ENCODE measurements at regions not wholly inside any gene's neighbourhood (a gene's known extent, or its start where the extent isn't known, plus 50 kb on each side); places are given as distances from the start of the nearest gene placed in this dataset.
A peak's percentile ranks its signal among the peaks of the same experiment; 100 is the strongest.

DNA sequence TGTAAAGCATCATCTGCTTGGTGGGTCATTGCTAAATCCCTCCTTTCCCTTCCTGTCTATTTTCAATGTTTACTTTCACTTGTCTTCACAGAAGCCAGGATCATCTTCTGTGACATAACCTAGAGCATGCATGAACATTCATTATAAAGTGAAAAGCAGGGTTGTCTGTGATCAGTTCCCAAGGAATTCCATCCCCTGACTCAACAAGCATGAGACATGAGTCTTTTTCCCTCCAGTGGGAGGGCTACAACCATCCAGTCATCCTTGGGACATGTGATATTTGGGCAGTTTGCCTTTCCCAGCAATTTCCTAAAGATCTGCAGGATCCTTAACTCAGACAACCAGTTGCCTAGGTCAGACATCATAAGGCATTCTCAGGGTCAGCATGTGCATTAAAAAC is 166.3 kb upstream of the TMEM196 start:
- peak; percentile 39 for DNase-seq (ENCODE audit: low read depth)
- no peak overlapping the region for H3K4me3 ChIP-seq (ENCODE audit: low read depth, low read length)
- TF ChIP-seq, protein P1, sequence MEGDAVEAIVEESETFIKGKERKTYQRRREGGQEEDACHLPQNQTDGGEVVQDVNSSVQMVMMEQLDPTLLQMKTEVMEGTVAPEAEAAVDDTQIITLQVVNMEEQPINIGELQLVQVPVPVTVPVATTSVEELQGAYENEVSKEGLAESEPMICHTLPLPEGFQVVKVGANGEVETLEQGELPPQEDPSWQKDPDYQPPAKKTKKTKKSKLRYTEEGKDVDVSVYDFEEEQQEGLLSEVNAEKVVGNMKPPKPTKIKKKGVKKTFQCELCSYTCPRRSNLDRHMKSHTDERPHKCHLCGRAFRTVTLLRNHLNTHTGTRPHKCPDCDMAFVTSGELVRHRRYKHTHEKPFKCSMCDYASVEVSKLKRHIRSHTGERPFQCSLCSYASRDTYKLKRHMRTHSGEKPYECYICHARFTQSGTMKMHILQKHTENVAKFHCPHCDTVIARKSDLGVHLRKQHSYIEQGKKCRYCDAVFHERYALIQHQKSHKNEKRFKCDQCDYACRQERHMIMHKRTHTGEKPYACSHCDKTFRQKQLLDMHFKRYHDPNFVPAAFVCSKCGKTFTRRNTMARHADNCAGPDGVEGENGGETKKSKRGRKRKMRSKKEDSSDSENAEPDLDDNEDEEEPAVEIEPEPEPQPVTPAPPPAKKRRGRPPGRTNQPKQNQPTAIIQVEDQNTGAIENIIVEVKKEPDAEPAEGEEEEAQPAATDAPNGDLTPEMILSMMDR (IDR thresholded peaks at IDR 0.05; ENCODE audit: insufficient read depth, low read depth, low read length) = no peak

DNA sequence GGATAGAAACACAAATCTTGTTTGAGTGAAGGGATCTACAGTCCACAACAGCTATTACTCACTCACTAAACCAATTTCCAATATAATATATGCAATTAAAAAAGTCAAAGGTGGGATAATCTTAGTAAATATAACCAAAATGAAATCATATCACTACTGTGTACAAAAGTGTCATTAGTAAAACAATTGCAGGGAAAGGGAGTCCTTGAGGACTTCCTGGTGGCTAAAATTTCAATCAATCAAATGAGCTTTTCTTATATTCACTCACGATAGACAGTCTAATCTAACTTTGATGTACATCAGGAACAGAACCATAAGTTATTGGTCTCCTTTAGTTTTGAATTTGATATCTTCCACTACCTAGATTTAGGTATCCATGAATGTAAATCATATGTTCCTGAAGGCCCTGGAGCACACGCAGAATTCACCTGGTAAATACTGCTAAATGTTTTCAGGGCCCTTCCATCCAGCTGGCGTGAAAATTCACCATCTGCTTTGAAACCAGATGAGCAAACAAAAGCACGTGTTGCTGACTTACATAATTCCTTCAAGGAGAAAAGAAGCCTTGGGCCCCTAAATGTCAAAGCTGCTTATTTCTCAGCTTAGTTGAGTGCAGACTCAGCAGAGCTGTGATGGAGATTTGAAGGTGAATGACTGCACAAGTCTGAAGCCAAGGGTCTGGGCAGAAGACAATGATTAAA is 159.3 kb upstream of the TMEM196 start:
- no peak for DNase-seq (ENCODE audit: low read depth)
- TF ChIP-seq, protein P1 (IDR thresholded peaks at IDR 0.05; ENCODE audit: insufficient read depth, low read depth, low read length) = no peak
- H3K4me3 ChIP-seq (ENCODE audit: low read depth, low read length) = no peak overlapping the region

DNA sequence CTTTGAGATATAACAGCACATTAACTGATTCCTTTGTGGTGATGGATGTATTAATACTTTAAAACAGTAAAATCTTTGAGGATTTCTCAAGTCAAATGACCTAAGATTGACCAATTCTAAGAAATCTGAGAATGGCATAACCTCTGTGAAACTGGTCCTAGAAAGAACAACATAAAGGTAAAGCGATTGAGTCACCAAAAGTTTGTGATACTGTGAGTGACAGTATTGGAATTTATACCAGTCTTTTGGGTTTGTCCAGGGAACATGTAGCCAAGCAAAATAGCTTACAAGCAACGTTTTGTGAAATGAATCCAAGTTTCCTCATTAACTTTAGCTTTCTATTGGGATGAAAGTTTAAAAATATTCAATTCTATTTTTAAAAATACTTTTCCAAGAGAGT is 157.4 kb upstream of the TMEM196 start:
- TF ChIP-seq, protein P1 (IDR thresholded peaks at IDR 0.05; ENCODE audit: insufficient read depth, low read depth, low read length) = no peak
- DNase-seq (ENCODE audit: low read depth) = no peak
- no peak overlapping the region for H3K4me3 ChIP-seq (ENCODE audit: low read depth, low read length)

DNA sequence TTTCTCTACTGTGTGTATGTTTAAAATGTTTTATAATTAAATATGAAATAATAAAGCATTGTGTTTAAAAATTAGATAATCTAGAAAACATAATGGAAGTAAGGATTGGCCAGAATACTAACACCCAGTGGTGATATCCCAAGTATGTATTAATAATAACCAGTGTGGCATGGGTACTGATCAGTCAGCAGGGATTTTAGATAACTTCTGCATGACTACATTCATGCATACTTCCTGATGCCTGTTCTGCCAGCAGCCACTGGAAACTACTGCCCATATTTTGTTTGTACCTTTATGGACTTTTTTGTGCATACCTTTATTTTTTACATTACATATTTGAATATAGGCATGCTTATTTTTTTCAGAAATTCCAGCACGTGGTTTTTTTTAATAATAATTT is 156.6 kb upstream of the TMEM196 start:
- TF ChIP-seq, protein P1 (IDR thresholded peaks at IDR 0.05; ENCODE audit: insufficient read depth, low read depth, low read length) = no peak
- DNase-seq (ENCODE audit: low read depth) = no peak

DNA sequence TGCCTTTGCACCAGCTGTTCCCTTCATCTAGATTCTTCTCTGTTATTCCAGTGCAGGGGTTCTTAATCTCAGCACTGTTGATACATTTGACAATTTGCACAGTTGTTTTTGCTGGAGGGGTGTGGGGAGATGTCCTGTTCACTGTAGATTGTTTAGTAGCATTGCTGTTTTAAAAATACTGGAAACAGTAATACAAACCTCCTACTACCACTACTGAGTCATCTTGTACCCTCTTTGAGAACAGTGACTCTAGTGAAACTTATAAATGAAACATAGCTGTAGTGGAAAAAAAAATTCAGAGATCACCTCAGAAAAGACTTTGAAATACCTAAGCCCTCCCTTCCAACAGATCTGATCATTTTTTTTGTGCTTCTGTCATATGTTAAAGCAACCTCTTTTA is 154.8 kb upstream of the TMEM196 start:
- TF ChIP-seq, protein P1 (IDR thresholded peaks at IDR 0.05; ENCODE audit: insufficient read depth, low read depth, low read length) = no peak
- DNase-seq (ENCODE audit: low read depth) = no peak
- no peak overlapping the region for H3K4me3 ChIP-seq (ENCODE audit: low read depth, low read length)

More for the DNA sequence above, 156.6 kb upstream of the TMEM196 start:
- H3K4me3 ChIP-seq (ENCODE audit: low read depth, low read length) = no peak overlapping the region

DNA sequence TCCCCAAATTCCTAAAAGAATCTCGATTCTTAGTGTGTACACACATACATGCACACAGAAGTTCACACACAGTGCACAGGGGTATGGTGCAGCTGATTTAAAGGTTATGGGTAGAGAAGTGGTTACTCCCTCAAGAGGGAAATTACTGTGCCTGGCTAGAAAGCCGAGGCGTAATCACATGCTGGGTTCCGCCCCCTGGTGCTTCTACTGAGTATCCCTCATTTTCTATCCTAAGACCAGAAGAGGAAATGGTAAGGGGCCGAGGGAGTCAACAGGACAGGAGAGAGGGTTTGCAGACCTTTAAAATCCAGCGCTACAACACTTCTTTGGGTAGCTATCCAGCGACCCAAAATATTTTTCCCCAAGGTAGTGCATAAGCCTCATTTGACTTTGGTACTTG is 147.3 kb upstream of the TMEM196 start:
- no peak overlapping the region for H3K4me3 ChIP-seq (ENCODE audit: low read depth, low read length)
- no peak for DNase-seq (ENCODE audit: low read depth)
- TF ChIP-seq, protein P1 (IDR thresholded peaks at IDR 0.05; ENCODE audit: insufficient read depth, low read depth, low read length) = no peak

DNA sequence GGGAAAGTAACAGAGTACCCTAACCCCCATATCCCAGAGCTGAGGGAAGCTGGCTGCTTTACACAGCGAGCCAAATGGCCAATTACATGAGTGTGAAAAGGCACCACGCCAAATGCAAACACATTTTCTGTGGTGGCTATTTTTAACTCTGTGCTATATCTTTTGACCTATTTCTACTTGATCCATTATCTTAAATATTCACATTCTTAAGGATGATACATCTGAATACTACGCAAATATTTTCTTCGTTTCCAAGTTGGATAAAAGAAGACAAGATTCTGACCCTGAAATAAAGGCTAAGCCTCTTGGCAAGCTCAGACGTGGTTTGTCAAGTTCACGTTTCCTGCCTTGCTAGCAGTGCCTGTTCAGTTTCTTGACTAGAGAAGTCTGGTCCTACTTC is 146.7 kb upstream of the TMEM196 start:
- TF ChIP-seq, protein P1 (IDR thresholded peaks at IDR 0.05; ENCODE audit: insufficient read depth, low read depth, low read length) = no peak
- DNase-seq (ENCODE audit: low read depth) = peak; percentile 44

More for the DNA sequence above, 146.7 kb upstream of the TMEM196 start:
- no peak overlapping the region for H3K4me3 ChIP-seq (ENCODE audit: low read depth, low read length)

Measured in fibroblast of villous mesenchyme (primary cell).